Neural cell (in vitro differentiated cells): ENCODE measurements at regions not wholly inside any gene's neighbourhood (a gene's known extent, or its start where the extent isn't known, plus 50 kb on each side); places are given as distances from the start of the nearest gene placed in this dataset.

Source experiments
- EP300 ChIP-seq: fragments of 450-650 bp; conservative IDR thresholded peaks from 2 replicates; pipeline ENCODE4 v1.6.1; 2014; ENCODE audit warnings: antibody characterized with exemption, mild to moderate bottlenecking, moderate library complexity; ENCODE audit not compliant: poor library complexity, severe bottlenecking
- EZH2 ChIP-seq: fragments of 200-600, 300-800 bp; shearing (Covaris generic), sonication (generic); IDR thresholded peaks from 2 replicates; pipeline ENCODE4 v1.6.1; 2014; ENCODE audit warnings: antibody characterized with exemption, low read length, borderline replicate concordance, mild to moderate bottlenecking; ENCODE audit not compliant: insufficient read depth, poor library complexity, severe bottlenecking
- MXI1 ChIP-seq: fragments of 450-650 bp; conservative IDR thresholded peaks from 2 replicates; pipeline ENCODE4 v1.6.1; 2014; ENCODE audit warnings: antibody characterized with exemption, mild to moderate bottlenecking; ENCODE audit not compliant: poor library complexity, severe bottlenecking
- POLR2AphosphoS5 ChIP-seq: IDR thresholded peaks from 2 replicates; pipeline ENCODE4 v1.6.1; 2012
- RAD21 ChIP-seq: fragments of 450-650 bp; conservative IDR thresholded peaks from 2 replicates; pipeline ENCODE4 v1.6.1; 2014; ENCODE audit warnings: antibody characterized with exemption, mild to moderate bottlenecking, moderate library complexity
- SMC3 ChIP-seq: fragments of 450-650 bp; conservative IDR thresholded peaks from 2 replicates; pipeline ENCODE4 v1.6.1; 2014; ENCODE audit warnings: antibody characterized with exemption, mild to moderate bottlenecking, moderate library complexity; ENCODE audit not compliant: poor library complexity
- TAF1 ChIP-seq: IDR thresholded peaks from 2 replicates; pipeline ENCODE4 v1.6.1; 2012; ENCODE audit warnings: low read depth
- TF ChIP-seq, protein P1 (sequence below): fragments of 450-650 bp; IDR thresholded peaks from 2 replicates; pipeline ENCODE4 v1.5.1; 2014; ENCODE audit warnings: antibody characterized with exemption, mild to moderate bottlenecking, moderate library complexity; ENCODE audit not compliant: poor library complexity, severe bottlenecking
- TF ChIP-seq, protein P2 (sequence below): IDR thresholded peaks from 2 replicates; pipeline ENCODE4 v1.6.1; 2012; ENCODE audit warnings: borderline replicate concordance

DNA sequence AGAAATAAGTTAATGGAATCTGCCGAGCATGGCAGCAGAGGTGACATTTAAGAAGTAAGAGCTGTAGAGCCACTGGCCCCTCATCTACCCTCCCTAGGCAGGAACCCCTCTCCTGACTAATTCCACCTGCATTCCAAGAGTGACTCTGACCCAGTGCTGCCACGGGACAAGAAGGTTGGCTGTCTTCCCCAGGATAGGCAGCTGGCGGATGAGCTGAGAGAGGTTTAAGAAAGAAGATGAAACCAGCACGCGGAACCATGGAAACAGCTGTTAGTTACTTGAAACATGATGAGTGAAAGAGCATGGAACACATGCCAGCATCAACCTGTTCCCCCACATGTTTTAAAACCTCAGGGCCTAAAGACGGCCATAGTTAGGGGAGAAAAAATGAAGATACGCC lies 74.1 kb downstream of the RND3 start:
- TF ChIP-seq, protein P1, sequence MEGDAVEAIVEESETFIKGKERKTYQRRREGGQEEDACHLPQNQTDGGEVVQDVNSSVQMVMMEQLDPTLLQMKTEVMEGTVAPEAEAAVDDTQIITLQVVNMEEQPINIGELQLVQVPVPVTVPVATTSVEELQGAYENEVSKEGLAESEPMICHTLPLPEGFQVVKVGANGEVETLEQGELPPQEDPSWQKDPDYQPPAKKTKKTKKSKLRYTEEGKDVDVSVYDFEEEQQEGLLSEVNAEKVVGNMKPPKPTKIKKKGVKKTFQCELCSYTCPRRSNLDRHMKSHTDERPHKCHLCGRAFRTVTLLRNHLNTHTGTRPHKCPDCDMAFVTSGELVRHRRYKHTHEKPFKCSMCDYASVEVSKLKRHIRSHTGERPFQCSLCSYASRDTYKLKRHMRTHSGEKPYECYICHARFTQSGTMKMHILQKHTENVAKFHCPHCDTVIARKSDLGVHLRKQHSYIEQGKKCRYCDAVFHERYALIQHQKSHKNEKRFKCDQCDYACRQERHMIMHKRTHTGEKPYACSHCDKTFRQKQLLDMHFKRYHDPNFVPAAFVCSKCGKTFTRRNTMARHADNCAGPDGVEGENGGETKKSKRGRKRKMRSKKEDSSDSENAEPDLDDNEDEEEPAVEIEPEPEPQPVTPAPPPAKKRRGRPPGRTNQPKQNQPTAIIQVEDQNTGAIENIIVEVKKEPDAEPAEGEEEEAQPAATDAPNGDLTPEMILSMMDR = no peak
- TF ChIP-seq RAD21 (no peak), EZH2 (no peak), POLR2AphosphoS5 (no peak), TAF1 (no peak), MXI1 (no peak), EP300 (no peak), SMC3 (no peak)
- TF ChIP-seq, protein P2, sequence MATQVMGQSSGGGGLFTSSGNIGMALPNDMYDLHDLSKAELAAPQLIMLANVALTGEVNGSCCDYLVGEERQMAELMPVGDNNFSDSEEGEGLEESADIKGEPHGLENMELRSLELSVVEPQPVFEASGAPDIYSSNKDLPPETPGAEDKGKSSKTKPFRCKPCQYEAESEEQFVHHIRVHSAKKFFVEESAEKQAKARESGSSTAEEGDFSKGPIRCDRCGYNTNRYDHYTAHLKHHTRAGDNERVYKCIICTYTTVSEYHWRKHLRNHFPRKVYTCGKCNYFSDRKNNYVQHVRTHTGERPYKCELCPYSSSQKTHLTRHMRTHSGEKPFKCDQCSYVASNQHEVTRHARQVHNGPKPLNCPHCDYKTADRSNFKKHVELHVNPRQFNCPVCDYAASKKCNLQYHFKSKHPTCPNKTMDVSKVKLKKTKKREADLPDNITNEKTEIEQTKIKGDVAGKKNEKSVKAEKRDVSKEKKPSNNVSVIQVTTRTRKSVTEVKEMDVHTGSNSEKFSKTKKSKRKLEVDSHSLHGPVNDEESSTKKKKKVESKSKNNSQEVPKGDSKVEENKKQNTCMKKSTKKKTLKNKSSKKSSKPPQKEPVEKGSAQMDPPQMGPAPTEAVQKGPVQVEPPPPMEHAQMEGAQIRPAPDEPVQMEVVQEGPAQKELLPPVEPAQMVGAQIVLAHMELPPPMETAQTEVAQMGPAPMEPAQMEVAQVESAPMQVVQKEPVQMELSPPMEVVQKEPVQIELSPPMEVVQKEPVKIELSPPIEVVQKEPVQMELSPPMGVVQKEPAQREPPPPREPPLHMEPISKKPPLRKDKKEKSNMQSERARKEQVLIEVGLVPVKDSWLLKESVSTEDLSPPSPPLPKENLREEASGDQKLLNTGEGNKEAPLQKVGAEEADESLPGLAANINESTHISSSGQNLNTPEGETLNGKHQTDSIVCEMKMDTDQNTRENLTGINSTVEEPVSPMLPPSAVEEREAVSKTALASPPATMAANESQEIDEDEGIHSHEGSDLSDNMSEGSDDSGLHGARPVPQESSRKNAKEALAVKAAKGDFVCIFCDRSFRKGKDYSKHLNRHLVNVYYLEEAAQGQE = no peak
